GM21619 (cell line): ENCODE measurements at regions not wholly inside any gene's neighbourhood (a gene's known extent, or its start where the extent isn't known, plus 50 kb on each side); places are given as distances from the start of the nearest gene placed in this dataset.

ENCODE experiments used
- ATAC-seq: cut with Tn5 transposase; IDR thresholded peaks from one replicate; pipeline ENCODE4 v1.9.1; 2021; ENCODE audit not compliant: unreplicated experiment

DNA sequence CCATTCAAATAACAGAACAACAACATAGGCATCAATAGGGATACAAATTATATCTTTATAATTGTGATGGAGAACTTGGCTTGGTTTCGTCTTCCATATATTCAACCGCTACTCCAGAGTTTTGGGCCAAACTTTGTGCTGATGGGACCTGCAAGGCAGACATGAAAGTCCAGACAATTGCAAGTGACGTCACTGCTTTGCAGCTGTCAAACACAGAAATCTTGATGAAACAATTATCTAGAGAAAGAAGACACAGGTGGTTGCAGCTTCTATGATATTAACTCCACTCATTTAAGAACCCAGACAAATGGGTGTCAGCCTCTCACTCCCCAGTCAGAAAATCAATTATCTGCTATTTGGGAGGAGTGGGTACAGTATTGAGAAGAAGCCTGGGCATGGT lies 390.6 kb downstream of the NUF2 start:
- ATAC-seq, result no peak

- no peak for ATAC-seq
These were observed 398.5 kb downstream of the NUF2 start for GRCh38 chr1:163720294-163720693.

DNA sequence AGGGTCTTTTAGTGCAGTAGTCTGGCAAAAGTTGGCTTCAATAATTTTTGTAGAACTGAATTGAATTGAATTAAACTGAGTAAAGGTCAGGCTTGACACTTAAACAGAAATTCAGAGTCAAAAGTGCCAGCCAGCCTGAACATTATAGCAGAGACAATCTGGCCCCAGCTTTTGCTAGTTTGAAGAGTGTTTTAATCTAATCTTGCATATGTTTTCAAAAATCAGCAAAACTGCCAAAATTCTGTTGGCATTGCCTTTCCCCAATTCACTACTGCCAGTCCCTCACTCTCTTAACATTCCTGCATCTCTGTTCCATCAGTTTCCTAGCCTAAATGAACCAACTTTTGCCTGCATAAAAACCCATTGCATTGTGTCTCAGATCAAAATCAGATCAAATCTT lies 403.8 kb downstream of the NUF2 start:
- no peak for ATAC-seq

DNA sequence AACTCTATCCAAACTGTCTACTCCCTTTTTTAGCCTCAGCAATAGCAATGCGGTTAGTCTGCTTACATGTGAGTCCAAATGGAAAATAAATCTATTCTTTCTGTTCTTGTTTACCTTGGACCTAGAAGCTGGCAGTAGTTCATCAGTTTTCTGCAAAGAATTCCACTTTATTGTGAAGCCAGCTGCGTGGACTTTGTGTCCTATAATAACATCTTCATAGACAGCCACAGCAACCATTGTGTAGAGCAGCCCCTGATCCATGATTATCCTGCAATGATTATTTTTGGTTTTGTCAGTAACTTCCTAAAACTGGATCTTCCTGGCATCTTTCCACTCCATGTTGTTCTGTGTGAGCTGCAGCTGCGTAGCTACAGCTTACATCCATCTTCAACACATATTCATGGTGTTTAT lies 408.7 kb downstream of the NUF2 start:
- no peak for ATAC-seq

DNA sequence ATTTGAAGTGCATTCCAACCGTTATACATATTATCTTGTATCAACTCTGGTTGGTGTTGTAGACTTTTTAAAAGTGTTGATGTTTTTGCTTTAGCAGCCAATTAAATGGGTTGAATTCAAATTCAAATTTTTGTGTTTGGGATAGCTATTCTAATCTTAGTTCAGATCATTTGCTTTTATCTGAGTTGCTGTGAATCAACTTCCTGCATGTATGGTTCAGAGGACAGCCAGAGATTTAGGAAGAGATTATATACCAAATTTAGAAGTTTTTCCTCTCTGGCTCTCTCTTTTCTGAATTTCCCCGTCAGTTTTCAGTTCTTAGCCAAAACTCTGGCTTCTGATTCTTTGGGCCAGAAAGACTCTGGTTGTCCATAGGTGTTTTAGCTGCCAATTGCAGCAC lies 415.5 kb downstream of the NUF2 start:
- ATAC-seq, result no peak

DNA sequence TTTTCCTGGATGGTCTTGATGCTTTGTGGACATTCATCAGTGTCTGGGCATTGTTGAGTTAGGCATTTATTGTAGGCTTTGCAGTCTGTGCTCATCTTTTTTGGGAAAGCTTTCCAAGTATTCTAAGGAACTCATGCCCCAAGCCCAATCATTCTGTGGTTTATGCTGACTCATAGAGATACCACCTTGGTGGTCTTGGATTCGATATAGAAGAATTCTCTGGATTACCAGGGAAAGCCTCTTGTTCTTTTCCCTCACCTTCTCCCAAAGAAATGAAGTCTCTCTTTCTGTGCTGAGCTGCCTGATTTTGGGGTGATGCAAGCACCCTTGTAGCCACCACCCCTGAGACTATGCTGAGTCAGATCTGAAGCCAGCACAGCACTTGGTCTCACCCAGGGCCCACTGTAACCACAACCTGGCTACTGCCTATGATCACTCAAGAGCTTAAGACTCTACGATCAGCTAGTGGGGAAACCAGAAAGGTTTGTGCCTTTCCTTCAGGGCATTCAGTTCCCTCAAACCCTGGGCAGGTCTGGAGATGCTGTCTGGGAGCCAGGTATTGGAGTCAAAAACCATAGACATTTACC lies 422.6 kb downstream of the NUF2 start:
- no peak for ATAC-seq

DNA sequence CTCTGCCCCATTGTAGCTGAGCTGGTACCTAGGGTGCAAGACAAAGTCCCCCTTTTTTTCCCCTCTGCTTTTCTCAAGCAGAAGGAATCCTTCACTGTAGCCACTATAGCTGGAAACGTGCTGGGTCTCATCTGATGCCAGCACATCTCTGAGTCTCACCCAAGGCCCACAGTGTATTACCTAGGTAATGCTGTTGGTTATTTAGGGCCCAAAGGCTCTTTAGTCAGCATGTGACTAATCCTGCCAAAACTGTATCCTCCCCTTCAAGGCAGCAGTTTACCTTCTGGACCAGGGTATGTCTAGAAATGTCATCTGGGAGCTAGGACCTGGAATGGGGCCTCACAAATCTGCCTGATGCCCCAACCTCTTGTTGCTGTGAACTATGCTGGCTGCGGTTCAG lies 423.4 kb downstream of the NUF2 start:
- no peak for ATAC-seq

- ATAC-seq, result no peak
These were observed 425.5 kb downstream of the NUF2 start for GRCh38 chr1:163747261-163747660.

- ATAC-seq, result no peak
These were observed 426.1 kb downstream of the NUF2 start for GRCh38 chr1:163747855-163748254.

GRCh38 chr1:163758977-163759670 lies 437.4 kb downstream of the NUF2 start:
- no peak for ATAC-seq

- no peak for ATAC-seq
These were observed 440.1 kb downstream of the NUF2 start for GRCh38 chr1:163761898-163762297.

GRCh38 chr1:163766257-163766918 lies 444.6 kb downstream of the NUF2 start:
- ATAC-seq, result no peak

DNA sequence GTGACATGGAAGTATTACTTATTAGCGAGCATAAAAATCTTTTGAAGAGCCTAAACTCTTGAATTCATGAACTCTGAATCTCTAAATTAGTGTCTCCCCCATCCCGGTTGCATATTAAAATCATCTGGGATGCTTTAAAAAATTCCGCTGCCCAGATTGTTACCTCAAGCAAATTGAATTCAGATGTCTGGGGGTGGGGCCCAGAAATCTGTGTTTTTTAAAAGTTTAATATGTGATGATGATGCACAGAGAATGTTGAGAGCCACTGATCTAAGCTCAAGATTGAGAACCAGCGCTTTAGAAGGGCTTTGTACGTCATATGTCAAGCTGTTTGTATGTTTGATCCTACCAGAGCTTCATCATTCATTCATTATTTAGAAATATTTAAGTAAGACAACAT lies 446.8 kb downstream of the NUF2 start:
- ATAC-seq, result no peak

DNA sequence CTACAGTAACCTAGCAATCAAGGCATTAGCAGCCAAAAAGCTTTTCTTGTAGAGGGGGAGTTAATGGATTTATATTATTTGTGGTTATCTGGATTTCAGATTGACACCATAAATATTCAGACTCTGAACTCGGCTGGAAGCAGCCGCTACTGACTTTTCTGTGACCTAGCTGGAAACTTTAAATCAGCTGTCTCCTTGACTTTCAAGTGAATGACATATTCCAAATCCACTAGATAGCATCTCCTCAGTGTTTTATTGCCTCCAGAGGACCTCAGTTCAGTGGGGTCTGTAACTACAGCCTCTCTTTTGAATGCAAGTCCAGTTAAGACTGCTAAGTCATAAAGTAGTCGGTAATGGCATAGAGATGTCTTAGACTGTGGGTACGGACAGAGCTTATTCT lies 448.5 kb downstream of the NUF2 start:
- no peak for ATAC-seq

DNA sequence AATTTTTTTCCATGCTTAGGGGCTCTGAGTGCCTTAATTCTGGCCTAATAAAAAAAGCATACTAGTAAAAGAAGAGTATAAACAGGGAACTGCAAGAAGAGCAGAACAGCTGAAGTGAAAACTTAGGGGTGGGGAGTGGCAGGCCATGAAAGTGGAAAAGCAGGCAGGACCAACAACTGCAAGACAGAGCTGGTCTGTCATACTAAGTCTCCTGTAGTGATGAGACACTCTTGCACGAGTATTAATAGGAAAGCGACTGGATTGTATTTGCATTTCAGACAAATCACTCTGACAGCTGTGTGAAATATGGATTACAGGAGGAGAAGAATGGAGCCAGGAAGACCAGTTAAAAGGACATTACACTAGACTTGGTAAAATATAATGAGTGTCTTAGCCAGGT lies 449.9 kb downstream of the NUF2 start:
- no peak for ATAC-seq

- ATAC-seq, result no peak
These were observed 450.5 kb downstream of the NUF2 start for GRCh38 chr1:163772246-163772645.

DNA sequence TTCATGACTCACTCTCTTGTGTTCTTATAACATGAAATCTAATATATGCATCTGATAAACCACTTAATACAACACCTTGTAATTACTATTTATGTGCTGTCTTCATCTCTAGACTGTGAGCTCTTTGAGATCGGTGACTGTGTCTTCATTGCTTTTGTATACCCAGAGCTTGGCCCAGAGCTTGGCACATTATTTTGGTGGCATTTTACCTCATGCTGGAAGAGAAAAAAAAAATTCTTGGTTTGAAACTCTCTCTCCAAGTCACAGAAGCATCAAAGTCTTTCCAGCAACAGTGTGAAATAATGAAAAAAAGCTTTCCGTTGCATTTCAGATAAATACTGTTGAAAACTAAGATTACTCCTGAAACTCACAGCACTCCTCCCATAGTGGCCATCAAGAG lies 451.6 kb downstream of the NUF2 start:
- ATAC-seq, result no peak

GRCh38 chr1:163774401-163774945 lies 452.7 kb downstream of the NUF2 start:
- ATAC-seq, result no peak

GRCh38 chr1:163774978-163775620 lies 453.3 kb downstream of the NUF2 start:
- ATAC-seq, result no peak

GRCh38 chr1:163777205-163777604 lies 455.5 kb downstream of the NUF2 start:
- ATAC-seq, result no peak

GRCh38 chr1:163781146-163781545 lies 459.4 kb downstream of the NUF2 start:
- ATAC-seq, result no peak
